ENCODE measurements at regions not wholly inside any gene's neighbourhood (a gene's known extent, or its start where the extent isn't known, plus 50 kb on each side); places are given as distances from the start of the nearest gene placed in this dataset.
"Not testable (repeated sequence)": the region's sequence is repeated elsewhere in the genome, so short reads cannot be mapped to it uniquely, and the experiment has no call there.

DNA sequence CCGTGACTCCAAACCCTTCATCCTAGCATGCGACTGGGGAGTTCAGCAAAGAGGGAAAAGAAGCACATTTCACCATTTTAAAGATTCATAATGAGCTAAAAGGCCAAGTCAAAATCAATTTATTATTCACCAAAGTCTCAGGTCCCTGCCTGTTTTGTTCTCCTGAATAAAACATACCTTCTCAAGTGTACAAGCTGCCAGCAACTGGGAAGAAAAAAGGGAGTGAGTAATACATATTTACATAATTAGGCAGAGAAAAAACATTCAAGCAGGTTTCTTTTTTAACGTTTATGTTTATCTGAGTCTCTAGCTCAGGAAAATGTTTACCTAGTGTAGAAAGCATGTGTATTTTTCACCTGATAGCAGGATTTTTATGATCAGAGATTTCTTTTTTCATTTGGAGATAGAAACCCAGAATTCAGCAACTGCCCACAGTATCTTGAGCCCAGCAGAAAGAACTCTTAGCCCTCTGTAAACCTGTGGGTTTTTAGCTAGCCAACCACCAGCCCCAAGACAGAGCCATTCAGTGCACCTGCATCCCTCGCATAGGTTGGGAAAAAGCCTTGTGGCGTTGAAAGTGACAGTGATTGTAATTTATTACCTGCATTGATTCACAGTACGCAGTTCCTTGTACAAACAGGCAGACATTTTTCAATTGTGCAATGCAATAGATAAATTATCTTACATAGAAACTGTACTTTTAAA, 117.9 kb upstream of the GRIA1 start:
- Histone ChIP-seq H3K27ac (replicated peaks) (no peak overlapping the region), H3K4me3 (replicated peaks; ENCODE audit: insufficient read depth, low read length) (no peak overlapping the region), H3K27me3 (ENCODE audit: insufficient read depth, poor library complexity, severe bottlenecking) (no peaks in the 10 kb centered on the region)
- TF ChIP-seq, protein P1, sequence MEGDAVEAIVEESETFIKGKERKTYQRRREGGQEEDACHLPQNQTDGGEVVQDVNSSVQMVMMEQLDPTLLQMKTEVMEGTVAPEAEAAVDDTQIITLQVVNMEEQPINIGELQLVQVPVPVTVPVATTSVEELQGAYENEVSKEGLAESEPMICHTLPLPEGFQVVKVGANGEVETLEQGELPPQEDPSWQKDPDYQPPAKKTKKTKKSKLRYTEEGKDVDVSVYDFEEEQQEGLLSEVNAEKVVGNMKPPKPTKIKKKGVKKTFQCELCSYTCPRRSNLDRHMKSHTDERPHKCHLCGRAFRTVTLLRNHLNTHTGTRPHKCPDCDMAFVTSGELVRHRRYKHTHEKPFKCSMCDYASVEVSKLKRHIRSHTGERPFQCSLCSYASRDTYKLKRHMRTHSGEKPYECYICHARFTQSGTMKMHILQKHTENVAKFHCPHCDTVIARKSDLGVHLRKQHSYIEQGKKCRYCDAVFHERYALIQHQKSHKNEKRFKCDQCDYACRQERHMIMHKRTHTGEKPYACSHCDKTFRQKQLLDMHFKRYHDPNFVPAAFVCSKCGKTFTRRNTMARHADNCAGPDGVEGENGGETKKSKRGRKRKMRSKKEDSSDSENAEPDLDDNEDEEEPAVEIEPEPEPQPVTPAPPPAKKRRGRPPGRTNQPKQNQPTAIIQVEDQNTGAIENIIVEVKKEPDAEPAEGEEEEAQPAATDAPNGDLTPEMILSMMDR (IDR thresholded peaks at IDR 0.05; ENCODE audit: insufficient read depth, low read length), result no peak
- TF ChIP-seq, protein P2, sequence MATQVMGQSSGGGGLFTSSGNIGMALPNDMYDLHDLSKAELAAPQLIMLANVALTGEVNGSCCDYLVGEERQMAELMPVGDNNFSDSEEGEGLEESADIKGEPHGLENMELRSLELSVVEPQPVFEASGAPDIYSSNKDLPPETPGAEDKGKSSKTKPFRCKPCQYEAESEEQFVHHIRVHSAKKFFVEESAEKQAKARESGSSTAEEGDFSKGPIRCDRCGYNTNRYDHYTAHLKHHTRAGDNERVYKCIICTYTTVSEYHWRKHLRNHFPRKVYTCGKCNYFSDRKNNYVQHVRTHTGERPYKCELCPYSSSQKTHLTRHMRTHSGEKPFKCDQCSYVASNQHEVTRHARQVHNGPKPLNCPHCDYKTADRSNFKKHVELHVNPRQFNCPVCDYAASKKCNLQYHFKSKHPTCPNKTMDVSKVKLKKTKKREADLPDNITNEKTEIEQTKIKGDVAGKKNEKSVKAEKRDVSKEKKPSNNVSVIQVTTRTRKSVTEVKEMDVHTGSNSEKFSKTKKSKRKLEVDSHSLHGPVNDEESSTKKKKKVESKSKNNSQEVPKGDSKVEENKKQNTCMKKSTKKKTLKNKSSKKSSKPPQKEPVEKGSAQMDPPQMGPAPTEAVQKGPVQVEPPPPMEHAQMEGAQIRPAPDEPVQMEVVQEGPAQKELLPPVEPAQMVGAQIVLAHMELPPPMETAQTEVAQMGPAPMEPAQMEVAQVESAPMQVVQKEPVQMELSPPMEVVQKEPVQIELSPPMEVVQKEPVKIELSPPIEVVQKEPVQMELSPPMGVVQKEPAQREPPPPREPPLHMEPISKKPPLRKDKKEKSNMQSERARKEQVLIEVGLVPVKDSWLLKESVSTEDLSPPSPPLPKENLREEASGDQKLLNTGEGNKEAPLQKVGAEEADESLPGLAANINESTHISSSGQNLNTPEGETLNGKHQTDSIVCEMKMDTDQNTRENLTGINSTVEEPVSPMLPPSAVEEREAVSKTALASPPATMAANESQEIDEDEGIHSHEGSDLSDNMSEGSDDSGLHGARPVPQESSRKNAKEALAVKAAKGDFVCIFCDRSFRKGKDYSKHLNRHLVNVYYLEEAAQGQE (IDR thresholded peaks at IDR 0.05; ENCODE audit: insufficient replicate concordance, low read depth), result no peak
- TF ChIP-seq SPI1 (IDR thresholded peaks at IDR 0.05; ENCODE audit: borderline replicate concordance, low read depth), result no peak
- no peak for DNase-seq (ENCODE audit: low read depth in 1 of 2, low spot score in 1 of 2)

DNA sequence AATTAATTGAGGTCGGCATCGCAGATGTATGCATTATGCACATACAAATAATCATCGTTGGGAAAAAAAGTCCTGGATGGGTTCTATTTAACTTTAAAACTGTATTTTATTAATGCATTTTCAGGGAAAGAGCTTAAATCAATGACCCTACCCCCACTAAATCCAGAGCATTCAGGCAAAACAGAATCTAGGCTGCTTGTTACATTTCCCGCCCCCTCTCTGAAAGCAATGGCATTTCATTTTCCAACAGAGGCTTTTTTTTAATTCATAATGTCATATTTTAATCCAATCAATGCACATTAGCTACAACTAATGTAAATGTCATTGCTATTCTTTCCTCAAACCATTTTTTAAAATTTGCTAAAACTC, 117.4 kb upstream of the GRIA1 start:
- Histone ChIP-seq H3K4me3 (replicated peaks; ENCODE audit: insufficient read depth, low read length) (no peak overlapping the region), H3K27ac (replicated peaks) (no peak overlapping the region), H3K27me3 (ENCODE audit: insufficient read depth, poor library complexity, severe bottlenecking) (no peaks in the 10 kb centered on the region)
- no peak for TF ChIP-seq SPI1 (IDR thresholded peaks at IDR 0.05; ENCODE audit: borderline replicate concordance, low read depth)
- TF ChIP-seq GABPA (IDR thresholded peaks at IDR 0.05; ENCODE audit: low read depth), result no peak
- TF ChIP-seq, protein P1 (IDR thresholded peaks at IDR 0.05; ENCODE audit: insufficient read depth, low read length), result no peak
- no peak for TF ChIP-seq POLR2AphosphoS5 (IDR thresholded peaks at IDR 0.05; ENCODE audit: low read depth)
- TF ChIP-seq, protein P2 (IDR thresholded peaks at IDR 0.05; ENCODE audit: insufficient replicate concordance, low read depth), result no peak
- no peak for DNase-seq (ENCODE audit: low read depth in 1 of 2, low spot score in 1 of 2)

DNA sequence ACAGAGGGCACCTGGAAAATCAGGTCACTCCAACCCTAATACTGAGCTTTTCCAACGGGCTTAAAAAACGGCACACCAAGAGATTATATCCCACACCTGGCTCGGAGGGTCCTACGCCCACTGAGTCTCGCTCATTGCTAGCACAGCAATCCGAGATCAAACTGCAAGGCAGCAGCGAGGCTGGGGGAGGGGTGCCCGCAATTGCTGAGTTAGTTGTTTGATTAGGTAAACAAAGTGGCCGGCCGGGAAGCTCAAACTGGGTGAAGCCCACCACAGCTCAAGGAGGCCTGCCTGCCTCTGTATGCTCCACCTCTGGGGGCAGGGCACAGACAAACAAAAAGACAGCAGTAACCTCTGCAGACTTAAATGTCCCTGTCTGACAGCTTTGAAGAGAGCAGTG, 108.8 kb upstream of the GRIA1 start:
- not testable (repeated sequence) for H3K4me3 ChIP-seq (replicated peaks; ENCODE audit: insufficient read depth, low read length); H3K27me3 ChIP-seq (ENCODE audit: insufficient read depth, poor library complexity, severe bottlenecking); H3K27ac ChIP-seq (replicated peaks); DNase-seq (ENCODE audit: low read depth in 1 of 2, low spot score in 1 of 2)

DNA sequence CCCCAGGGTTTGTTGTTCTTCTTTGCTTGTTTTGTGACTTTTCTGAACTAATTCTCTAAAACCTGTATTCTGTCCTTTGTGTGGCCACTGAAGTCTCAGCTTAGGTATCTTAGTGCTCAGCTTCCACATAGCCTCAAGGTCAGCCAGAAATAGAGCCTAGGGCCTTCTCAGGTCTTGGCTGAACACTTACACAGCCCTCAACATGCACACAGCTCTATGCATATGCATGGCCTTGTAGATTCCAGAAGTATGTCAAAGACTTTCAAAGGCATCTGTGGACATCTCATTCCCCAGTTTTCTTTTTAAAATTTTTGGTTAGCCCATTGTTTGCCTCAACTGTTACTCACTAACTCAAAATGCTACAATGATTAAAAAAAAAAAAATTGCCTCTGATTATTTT, 99.9 kb upstream of the GRIA1 start:
- no peak for DNase-seq (ENCODE audit: low read depth in 1 of 2, low spot score in 1 of 2)
- Histone ChIP-seq H3K27me3 (ENCODE audit: insufficient read depth, poor library complexity, severe bottlenecking) (no peaks in the 10 kb centered on the region), H3K27ac (replicated peaks) (no peak overlapping the region), H3K4me3 (replicated peaks; ENCODE audit: insufficient read depth, low read length) (no peak overlapping the region)
- TF ChIP-seq, protein P2 (IDR thresholded peaks at IDR 0.05; ENCODE audit: insufficient replicate concordance, low read depth), result no peak
- TF ChIP-seq POLR2AphosphoS5 (IDR thresholded peaks at IDR 0.05; ENCODE audit: low read depth) (no peak), GABPA (IDR thresholded peaks at IDR 0.05; ENCODE audit: low read depth) (no peak), SPI1 (IDR thresholded peaks at IDR 0.05; ENCODE audit: borderline replicate concordance, low read depth) (no peak)
- TF ChIP-seq, protein P1 (IDR thresholded peaks at IDR 0.05; ENCODE audit: insufficient read depth, low read length), result no peak
